ENCODE measurements at regions not wholly inside any gene's neighbourhood (a gene's known extent, or its start where the extent isn't known, plus 50 kb on each side); places are given as distances from the start of the nearest gene placed in this dataset.
"Not testable (repeated sequence)": the region's sequence is repeated elsewhere in the genome, so short reads cannot be mapped to it uniquely, and the experiment has no call there.

DNA sequence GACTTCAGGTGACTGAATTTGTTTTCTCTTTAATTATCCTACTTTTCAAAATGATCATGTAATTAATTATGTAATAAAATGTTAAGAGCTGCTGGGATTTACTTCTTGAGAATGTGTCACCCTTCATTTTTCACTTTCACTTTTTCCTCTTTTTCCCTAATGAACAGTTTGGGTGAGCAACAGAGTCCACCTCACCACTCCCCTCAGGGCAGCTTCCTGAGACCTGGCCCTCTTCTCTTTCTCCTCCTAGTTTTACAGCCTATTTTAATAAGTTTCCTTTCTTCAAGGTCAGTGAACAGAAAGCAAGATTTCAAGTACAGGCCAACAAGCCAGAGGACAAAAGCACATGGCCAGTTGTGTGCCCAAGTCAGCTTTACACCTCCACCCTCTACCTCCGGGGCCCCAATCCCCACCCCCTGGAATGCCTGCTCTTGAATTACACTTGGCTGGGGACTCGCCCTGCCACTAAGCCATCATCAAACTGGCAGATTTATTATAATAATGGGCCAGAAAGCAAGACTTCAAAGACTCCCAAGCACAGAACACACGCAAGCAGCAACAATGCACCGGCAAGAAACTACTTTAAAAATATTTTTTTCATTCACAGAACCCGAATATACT is 143.1 kb upstream of the VOPP1 start:
- not testable (repeated sequence) for H3K4me1 Mint-ChIP-seq; H3K36me3 Mint-ChIP-seq; ATAC-seq (ENCODE audit: low read depth in 2 of 2); DNase-seq; H3K27me3 Mint-ChIP-seq; H3K9me3 Mint-ChIP-seq; H3K4me3 Mint-ChIP-seq
- H3K27ac Mint-ChIP-seq = peak overlapping the region in 1 of 6 donors; percentile 49

DNA sequence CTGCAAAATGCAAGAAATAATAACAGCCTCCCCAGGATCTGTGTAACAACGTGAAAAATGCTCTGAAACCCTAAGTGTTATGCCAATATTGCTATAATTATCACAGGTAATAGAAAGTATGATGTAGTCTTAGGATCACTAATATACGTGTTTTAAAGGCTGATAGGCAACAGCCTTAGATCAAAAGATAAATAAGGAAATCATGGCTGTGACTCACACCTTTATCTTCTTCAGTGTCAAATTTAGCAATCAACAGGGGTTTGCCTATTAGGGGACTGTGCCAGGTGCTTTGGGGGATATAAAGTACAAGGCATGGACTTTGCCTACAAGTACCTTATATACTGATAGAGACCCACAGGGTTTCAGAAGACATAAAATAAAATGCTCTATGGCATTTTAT is 142.1 kb upstream of the VOPP1 start:
- ATAC-seq (ENCODE audit: low read depth in 2 of 2); H3K4me3 Mint-ChIP-seq; DNase-seq; H3K27ac Mint-ChIP-seq; H3K36me3 Mint-ChIP-seq; H3K9me3 Mint-ChIP-seq; H3K4me1 Mint-ChIP-seq; H3K27me3 Mint-ChIP-seq: not testable (repeated sequence)

DNA sequence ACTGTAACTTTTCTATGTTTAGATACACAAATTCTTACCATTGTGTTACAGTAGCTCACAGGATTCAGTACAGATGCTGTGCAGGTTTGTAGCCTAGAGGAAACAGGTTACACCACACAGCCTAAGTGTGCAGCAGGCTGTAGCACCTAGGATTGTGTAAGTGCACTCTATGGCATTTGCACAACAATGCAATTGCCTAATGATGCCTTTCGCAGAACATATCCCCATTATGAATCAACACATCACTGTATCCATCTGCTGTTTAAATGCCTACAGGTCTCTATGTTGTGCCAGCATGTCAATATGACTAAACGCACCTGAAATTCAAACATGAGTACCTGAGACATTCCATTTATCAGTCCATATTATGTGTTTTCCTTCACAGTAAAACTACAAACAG is 138.0 kb upstream of the VOPP1 start:
- H3K9me3 Mint-ChIP-seq; H3K27me3 Mint-ChIP-seq; H3K27ac Mint-ChIP-seq; H3K4me1 Mint-ChIP-seq; H3K36me3 Mint-ChIP-seq; ATAC-seq (ENCODE audit: low read depth in 2 of 2); H3K4me3 Mint-ChIP-seq; DNase-seq: not testable (repeated sequence)

DNA sequence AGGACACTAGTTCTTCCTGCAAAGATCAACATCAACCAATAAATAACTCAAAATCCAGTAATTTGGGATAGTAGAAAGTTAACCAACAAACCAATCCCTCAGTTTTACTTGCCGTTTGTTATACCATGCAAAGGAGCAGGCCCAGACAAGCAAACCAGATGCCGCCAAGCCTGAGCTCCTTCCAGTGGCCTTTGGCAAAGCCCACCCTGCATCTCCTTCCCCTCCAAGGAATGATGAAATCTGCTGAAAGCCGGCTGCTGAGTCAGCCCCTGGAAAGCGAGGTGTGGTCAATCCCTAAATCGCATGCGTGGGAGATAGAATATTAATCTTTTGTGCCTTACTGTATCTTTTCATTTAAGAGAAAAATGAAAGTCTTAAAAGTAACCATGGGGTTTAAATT is 135.7 kb upstream of the VOPP1 start:
- DNase-seq; H3K9me3 Mint-ChIP-seq; H3K4me3 Mint-ChIP-seq; H3K27me3 Mint-ChIP-seq; H3K36me3 Mint-ChIP-seq; ATAC-seq (ENCODE audit: low read depth in 2 of 2); H3K27ac Mint-ChIP-seq; H3K4me1 Mint-ChIP-seq: not testable (repeated sequence)

DNA sequence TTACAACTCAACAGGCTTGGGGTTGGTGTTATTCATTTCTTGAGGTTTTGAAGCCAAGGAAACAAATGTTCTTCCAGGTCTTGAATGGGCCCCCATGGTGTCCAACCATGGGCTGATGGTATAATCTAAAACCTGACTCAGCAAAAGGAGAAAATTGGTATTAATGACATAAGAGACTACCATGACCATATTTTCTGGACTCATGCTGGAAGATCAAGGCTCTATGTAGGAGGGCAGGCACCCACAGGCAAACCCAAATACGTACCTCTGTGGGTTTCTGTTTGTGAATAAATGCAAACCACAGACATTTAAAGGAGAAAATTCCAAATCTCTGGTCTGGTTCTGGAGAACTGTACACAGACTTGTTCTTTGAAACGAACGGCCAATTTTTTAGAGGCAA is 135.1 kb upstream of the VOPP1 start:
- H3K9me3 Mint-ChIP-seq; H3K4me1 Mint-ChIP-seq; H3K27ac Mint-ChIP-seq; H3K36me3 Mint-ChIP-seq; ATAC-seq (ENCODE audit: low read depth in 2 of 2); H3K27me3 Mint-ChIP-seq; DNase-seq; H3K4me3 Mint-ChIP-seq: not testable (repeated sequence)

DNA sequence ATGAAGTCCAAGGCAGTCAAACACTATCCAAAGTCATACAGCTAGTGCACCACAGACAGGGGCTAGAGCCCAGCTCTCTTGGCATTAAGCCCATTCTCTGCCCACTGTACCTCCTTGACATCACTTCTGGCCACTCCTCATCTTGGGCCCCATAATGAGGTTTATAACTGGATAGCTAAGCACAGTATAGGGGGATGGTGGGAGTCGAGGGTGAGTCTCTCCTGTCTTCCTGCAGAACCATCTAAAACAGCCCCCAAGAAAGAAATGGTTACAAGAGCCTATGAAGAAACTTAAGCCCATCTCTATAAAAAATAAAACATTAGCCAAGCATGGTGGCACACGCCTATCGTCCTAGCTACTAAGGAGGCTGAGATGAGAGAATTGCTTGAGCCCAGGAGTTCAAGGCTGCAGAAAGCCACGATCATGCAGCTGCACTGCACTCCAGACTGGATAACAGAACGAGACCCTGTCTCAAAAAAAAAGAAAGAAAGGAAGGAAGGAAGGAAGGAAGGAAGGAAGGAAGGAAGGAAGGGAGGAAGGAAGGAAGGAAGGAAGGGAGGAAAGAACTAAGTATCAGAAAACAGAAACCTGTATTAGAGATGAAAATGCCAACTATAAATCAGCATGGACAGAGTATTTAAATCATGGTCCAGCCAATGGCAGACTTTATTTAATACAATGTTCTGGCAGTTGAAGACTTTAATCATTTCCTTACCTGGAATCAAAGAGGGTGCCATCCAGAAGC is 134.3 kb upstream of the VOPP1 start:
- not testable (repeated sequence) for H3K4me1 Mint-ChIP-seq; H3K4me3 Mint-ChIP-seq; H3K27me3 Mint-ChIP-seq; DNase-seq; H3K9me3 Mint-ChIP-seq; ATAC-seq (ENCODE audit: low read depth in 2 of 2); H3K36me3 Mint-ChIP-seq
- H3K27ac Mint-ChIP-seq = peak overlapping the region in 1 of 6 donors; percentile 95

DNA sequence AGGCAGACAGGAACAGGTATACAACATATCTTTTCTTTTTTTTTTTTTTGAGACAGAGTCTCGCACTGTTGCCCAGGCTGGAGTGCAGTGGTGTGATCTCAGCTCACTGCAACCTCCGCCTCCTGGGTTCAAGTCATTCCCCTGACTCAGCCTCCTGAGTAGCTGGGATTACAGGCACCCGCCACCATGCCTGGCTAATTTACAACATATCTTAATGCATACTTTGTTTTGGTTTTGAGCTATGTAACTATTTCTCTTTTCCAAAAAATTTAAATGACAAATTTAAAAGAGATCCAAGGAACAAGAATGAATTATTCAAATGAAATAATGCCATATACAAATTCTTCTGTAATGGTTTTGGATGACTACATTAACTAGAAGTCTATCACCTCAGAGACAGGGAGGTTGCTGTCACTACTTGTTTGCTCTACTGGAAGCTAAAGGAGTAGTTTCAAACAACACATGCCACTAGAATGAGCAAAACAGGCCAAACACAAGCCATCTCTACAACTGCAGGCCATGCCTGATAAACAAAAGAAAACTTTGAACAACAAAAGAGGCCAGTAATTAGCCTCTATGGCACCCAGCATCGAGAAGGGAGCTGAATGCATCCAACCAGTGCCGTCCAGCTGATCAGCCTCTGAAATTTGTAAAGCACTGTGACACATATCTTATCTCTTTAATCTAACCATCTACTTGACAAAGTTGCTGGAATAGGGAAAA is 133.6 kb upstream of the VOPP1 start:
- H3K27ac Mint-ChIP-seq; ATAC-seq (ENCODE audit: low read depth in 2 of 2); H3K9me3 Mint-ChIP-seq; H3K4me3 Mint-ChIP-seq; H3K4me1 Mint-ChIP-seq; DNase-seq; H3K36me3 Mint-ChIP-seq; H3K27me3 Mint-ChIP-seq: not testable (repeated sequence)

DNA sequence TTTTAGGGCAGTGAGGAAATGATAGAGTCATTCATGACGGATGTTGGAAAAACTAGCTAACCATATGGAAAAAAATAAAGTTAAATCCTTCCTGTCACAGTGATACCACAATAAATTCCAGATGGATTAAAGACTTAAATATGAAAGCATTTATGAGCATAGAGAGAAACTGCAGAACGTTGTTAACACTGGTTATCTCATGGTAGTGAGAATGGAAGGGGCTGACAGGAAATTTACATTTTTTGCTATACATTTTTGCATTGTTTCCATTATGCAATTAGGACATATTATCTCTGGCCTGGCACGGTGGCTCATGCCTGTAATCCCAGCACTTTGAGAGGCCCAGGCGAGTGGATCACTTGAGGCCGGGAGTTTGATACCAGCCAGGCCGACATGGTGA is 130.5 kb upstream of the VOPP1 start:
- not testable (repeated sequence) for H3K27me3 Mint-ChIP-seq; H3K9me3 Mint-ChIP-seq; DNase-seq; H3K4me3 Mint-ChIP-seq; H3K36me3 Mint-ChIP-seq; H3K4me1 Mint-ChIP-seq; ATAC-seq (ENCODE audit: low read depth in 2 of 2)
- peak overlapping the region in 1 of 6 donors; percentile 80 for H3K27ac Mint-ChIP-seq

DNA sequence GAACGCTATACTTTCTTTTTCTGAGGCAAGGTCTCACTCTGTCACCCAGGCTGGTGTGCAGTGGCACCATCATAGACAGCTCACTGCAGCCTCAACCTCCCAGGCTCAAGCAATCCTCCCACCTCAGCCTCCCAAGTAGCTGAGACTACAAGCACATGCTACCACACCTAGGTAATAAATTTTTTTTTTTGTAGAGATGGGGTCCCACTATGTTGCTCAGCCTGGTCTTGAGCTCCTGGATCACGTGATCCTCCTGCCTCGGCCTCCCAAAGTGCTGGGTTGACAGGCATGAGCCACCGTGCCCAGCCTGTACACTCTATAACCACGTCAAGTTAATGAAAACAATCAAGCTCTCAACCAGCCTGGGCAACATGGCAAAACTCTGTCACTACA is 127.1 kb upstream of the VOPP1 start:
- not testable (repeated sequence) for DNase-seq; ATAC-seq (ENCODE audit: low read depth in 2 of 2); H3K27me3 Mint-ChIP-seq; H3K36me3 Mint-ChIP-seq; H3K4me3 Mint-ChIP-seq; H3K27ac Mint-ChIP-seq; H3K4me1 Mint-ChIP-seq; H3K9me3 Mint-ChIP-seq

DNA sequence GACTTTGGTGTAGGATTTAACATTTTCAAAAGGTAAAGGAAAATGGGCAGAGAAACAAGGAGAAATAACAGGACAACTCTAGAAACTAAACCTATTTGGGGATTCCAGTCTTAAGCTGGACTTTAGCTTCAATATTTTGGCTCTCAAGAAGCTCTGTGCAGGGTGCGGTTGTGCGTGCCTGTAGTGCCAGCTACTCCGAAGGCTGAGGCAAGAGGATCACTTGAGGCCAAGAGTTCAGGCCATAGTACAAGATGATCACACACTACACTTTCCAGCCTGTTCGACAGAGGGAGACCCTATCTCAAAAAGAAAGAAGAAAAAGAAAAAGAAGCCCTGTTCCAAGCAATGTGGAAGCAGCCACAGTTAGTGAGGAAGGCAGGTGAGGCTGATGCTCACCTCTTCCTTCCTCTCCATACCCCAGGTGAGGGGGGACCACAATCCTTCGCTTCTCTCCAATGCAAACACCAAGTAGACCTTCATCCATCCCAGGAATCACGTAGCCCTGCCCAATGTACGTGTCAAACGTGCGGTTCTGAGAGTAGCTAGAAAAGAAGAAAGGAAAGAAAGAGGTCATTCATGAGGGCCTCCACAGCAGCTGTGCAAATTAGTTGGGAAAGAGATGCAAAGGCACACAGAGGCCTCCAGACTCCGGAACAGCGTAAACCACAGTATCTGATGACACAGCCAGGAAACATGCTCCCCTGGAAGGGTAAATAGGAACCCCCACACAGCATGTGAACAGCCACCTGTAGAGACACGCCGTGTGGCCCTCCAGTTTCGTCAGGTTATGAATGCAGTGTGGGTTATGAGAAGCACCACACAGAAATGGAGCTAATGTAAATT is 126.5 kb upstream of the VOPP1 start:
- not testable (repeated sequence) for H3K27me3 Mint-ChIP-seq; H3K4me3 Mint-ChIP-seq; H3K27ac Mint-ChIP-seq; H3K36me3 Mint-ChIP-seq; ATAC-seq (ENCODE audit: low read depth in 2 of 2); DNase-seq; H3K9me3 Mint-ChIP-seq; H3K4me1 Mint-ChIP-seq

DNA sequence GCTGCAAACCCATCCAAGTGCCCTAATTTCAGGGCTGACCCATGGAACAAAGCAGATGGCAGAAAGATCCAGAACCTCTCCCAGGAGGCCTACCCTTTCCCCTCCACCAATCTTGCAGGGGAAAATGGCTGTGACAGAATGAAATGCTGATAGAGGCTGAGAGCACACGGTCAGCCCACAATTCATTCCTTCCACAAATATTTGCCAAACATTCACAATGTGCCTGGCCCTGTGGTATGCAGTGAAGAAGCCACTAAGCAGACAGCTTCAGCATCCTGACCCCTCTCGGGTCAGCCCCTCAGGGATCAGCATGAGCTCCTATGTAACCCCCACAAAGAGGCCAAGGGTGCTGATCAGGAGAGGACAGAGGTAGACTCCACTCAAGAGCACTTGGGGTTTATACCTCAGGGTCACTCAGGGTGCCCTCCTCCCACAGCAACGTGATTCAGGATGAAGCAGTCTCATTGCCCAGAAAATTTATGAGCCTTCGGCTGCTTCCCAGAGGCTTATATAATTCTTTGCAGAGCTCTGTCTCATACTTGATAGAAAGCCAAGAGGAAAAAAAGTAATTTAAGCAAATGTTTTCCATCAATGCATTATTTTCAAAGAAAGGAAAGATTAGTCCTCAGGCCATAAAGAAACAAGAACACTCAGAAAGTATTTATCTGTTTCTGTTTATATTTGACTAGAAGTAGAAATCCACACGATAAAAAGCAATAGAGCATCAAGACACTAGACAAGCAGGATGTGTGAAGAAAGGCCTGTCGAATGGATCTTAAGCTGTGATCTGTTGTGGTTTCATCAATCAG is 123.8 kb upstream of the VOPP1 start:
- ATAC-seq (ENCODE audit: low read depth in 2 of 2); DNase-seq; H3K9me3 Mint-ChIP-seq; H3K4me3 Mint-ChIP-seq; H3K27ac Mint-ChIP-seq; H3K27me3 Mint-ChIP-seq; H3K36me3 Mint-ChIP-seq; H3K4me1 Mint-ChIP-seq: not testable (repeated sequence)

DNA sequence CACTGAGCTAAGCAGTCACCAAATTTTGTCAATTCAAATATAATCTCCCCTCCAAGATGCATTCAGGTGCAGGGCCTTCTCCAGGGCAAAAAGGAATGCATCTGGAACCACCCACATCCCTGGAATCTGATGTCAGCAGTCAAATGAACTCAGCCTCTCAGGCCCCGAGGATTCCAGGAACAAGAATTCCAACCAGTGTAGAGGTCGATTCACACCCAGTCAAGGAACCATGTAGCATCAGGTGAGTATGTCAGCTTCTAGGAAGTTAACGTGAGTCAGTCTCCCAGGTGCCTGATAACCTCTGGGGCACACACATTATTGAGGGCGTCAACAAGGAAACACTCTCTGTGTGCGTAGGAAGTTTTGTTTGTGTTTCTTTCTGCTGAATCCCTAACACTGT is 122.2 kb upstream of the VOPP1 start:
- H3K36me3 Mint-ChIP-seq; H3K4me1 Mint-ChIP-seq; H3K4me3 Mint-ChIP-seq; DNase-seq; H3K27ac Mint-ChIP-seq; H3K9me3 Mint-ChIP-seq; H3K27me3 Mint-ChIP-seq; ATAC-seq (ENCODE audit: low read depth in 2 of 2): not testable (repeated sequence)
